Heart right ventricle (tissue), 16 donors: ENCODE measurements at regions not wholly inside any gene's neighbourhood (a gene's known extent, or its start where the extent isn't known, plus 50 kb on each side); places are given as distances from the start of the nearest gene placed in this dataset.

Experiments
- ATAC-seq, 8 donors: fragments of 200-7000 bp; cut with Tn5 transposase; one replicate each; pipeline ENCODE4 v1.9.1; 2020; ENCODE audit warnings: mild to moderate bottlenecking in 8 of 8, moderate library complexity in 8 of 8, moderate number of reproducible peaks in 1 of 8
- DNase-seq, 2 donors: peaks; one replicate each; pipeline ENCODE4 v3.0.0-alpha.2; 2020
- H3K27ac ChIP-seq, 10 donors: fragments of 200-600 bp; sonication (generic) in 2 of 10; one replicate each; pipeline versions ENCODE4 v1.5.0 to v1.8.0; 2020 to 2022; ENCODE audit warnings: mild to moderate bottlenecking in 3 of 10
- H3K27me3 ChIP-seq, 7 donors: fragments of 200-600 bp; one replicate each; pipeline ENCODE4 v1.8.0; 2021 to 2022; ENCODE audit warnings: mild to moderate bottlenecking in 2 of 7
- H3K36me3 ChIP-seq, 9 donors: fragments of 200-600 bp; sonication (generic) in 1 of 9; one replicate each; pipeline versions ENCODE4 v1.5.0 to v1.8.0; 2020 to 2022; ENCODE audit warnings: mild to moderate bottlenecking in 2 of 9
- H3K4me1 ChIP-seq, 9 donors: fragments of 200-600 bp; sonication (generic) in 1 of 9; one replicate each; pipeline versions ENCODE4 v1.5.0 to v1.8.0; 2020 to 2022; ENCODE audit warnings: mild to moderate bottlenecking in 4 of 9
- H3K4me3 ChIP-seq, 10 donors: fragments of 200-600 bp; sonication (generic) in 2 of 10; one replicate each; pipeline versions ENCODE4 v1.5.0 to v1.8.0; 2020 to 2022; ENCODE audit warnings: mild to moderate bottlenecking in 7 of 10, moderate library complexity in 2 of 10
- H3K9me3 ChIP-seq, 11 donors: fragments of 200-600 bp in 10 of 11; sonication (generic) in 2 of 11; one replicate each; pipeline versions ENCODE4 v1.5.0 to v1.8.0; 2013 to 2022; ENCODE audit warnings: mild to moderate bottlenecking in 2 of 11, control low read depth in 1 of 11, moderate library complexity in 1 of 11
- WGBS, 2 donors: extraction: QIAGEN DNeasy Blood & Tissue Kit; methylation state at CpG; one replicate each; pipeline ENCODE4 v1.1.7; 2013; ENCODE audit warnings: inconsistent platforms in 1 of 2; 5-methylcytosine and 5-hydroxymethylcytosine counted together
- intact Hi-C, 10 donors: fragments of 100-400 bp; cut with DNase I; formaldehyde crosslinking; loops; one replicate each; pipeline versions ENCODE4 v1.11.1 to v1.14.2; 2022
- TF ChIP-seq, protein P1 (sequence below), 9 donors: fragments of 200-600 bp; sonication (generic) in 2 of 9; IDR thresholded peaks; one replicate each; pipeline versions ENCODE4 v1.5.0 to v1.8.0; 2021 to 2022; ENCODE audit warnings: antibody characterized with exemption in 9 of 9, mild to moderate bottlenecking in 5 of 9, moderate library complexity in 1 of 9
- donor health status: Arrhythmogenic right ventricular cardiomyopathy.
- donor health status: ischemic (EF 13 %, LVEDD 7.1; RV severe dilation, severe dysfunction).
- donor health status: healthy with polysubstance abuse.
- donor health status: DM: no; HTN: yes; CAD: no.
- donor health status: DM: no; HTN: no; CAD: no.
- donor health status: ischemic (EF 25% LVEDD 6.9; RV normal size, moderate dysfunction).
- donor health status: ischemic (EF 25% LVEDD 5.7; RV mildly dilated, moderate dysfunction).
- donor health status: healthy.
- donor health status: DM: yes; HTN: yes; CAD: no.
- donor health status: Ischemic cardiomyopathy.
- donor health status: ischemic (EF 35%, LVEDD 5.7; RV mildly dilated, moderate dysfunction).
- donor health status: nonischemic (EF 11% LVEDD 7.7; RV severe dilation, severe dysfunction).
- donor health status: DM: yes; HTN: yes; CAD: no.
- donor health status: PGD.
- donor health status: ischemic (EF 29% LVEDD 5.4; RV normal size, mild dysfunction).
- donor health status: nonischemic (EF 23%, LVEDD 6.1; RV moderate dilation, normal function).

DNA sequence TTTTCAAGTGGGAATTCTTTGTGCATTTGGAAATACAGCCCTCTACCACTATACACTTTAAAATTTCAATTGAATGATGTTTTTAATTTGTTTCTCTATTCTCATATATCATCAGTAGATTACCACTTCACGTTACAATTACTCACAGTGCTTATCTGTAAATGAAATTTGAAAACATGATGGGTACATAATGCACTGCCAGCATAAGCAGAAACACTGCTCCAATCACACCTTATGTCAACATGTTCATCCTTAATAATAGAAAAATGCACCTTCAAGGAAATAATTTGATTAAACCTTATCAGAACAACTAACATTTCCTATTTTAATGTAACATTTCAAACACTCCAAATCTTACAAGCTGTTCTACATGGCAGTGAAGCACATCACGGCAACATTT lies 718.4 kb downstream of the GBE1 start:
- Histone ChIP-seq H3K4me3 (no peak overlapping the region), H3K27me3 (no peaks in the 10 kb centered on the region), H3K9me3 (peaks cover 0 to 10% (median 0%) of the 10 kb centered on the region in 11 donors), H3K27ac (no peak overlapping the region), H3K36me3 (no peaks in the 10 kb centered on the region), H3K4me1 (no peaks in the 10 kb centered on the region)
- 31 to 45% methylated on average over 2 of the region's 2 CpGs for WGBS, 2 donors
- ATAC-seq: no peak
- intact Hi-C loops: no loop called here
- TF ChIP-seq, protein P1, sequence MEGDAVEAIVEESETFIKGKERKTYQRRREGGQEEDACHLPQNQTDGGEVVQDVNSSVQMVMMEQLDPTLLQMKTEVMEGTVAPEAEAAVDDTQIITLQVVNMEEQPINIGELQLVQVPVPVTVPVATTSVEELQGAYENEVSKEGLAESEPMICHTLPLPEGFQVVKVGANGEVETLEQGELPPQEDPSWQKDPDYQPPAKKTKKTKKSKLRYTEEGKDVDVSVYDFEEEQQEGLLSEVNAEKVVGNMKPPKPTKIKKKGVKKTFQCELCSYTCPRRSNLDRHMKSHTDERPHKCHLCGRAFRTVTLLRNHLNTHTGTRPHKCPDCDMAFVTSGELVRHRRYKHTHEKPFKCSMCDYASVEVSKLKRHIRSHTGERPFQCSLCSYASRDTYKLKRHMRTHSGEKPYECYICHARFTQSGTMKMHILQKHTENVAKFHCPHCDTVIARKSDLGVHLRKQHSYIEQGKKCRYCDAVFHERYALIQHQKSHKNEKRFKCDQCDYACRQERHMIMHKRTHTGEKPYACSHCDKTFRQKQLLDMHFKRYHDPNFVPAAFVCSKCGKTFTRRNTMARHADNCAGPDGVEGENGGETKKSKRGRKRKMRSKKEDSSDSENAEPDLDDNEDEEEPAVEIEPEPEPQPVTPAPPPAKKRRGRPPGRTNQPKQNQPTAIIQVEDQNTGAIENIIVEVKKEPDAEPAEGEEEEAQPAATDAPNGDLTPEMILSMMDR (IDR thresholded peaks at IDR 0.05): no peak
- DNase-seq: no peak

DNA sequence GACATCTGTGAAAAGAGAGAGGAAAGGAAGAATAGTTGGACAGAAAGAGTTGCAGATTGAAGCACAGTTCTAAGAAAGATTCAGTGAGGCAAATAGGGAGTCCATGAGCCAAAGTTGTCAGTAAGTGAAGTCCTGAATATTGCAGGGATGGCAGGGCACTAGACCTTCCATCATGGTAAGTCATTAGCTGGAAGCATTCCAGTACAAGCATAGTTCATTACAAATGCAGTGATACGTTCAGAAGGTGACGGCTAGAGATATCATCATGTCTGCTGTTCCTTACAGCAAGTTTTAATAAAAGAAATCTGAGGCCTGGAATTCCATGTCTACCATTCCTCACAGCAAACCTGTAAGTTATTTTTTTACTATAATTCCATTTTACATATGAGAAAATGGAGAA lies 720.1 kb downstream of the GBE1 start:
- intact Hi-C loops: no loop called here
- no peak for ATAC-seq
- TF ChIP-seq, protein P1 (IDR thresholded peaks at IDR 0.05): no peak
- Histone ChIP-seq H3K4me1 (no peaks in the 10 kb centered on the region), H3K27ac (no peak overlapping the region), H3K36me3 (no peaks in the 10 kb centered on the region), H3K27me3 (no peaks in the 10 kb centered on the region), H3K9me3 (peaks cover 0 to 13% (median 0%) of the 10 kb centered on the region in 11 donors), H3K4me3 (no peak overlapping the region)
- no peak for DNase-seq
- WGBS, 2 donors: 28 to 32% methylated on average over 2 of the region's 2 CpGs

DNA sequence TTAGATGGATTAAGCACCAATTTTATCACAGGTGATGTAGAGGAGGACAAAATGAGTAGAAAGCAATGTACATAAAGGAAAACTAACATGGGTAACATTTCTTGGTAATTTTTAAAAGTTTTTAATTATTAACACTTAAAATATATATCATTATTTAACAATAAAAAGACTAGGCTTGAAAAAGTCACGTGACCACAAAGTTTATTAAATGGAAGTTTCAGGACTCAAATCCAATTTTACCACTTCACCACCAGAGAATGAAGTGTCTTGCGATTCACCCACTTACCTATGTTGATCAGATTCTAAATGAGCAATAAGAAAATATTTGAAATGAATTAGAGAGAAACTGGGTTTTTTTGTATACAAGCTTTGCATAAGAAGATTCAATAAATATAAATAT lies 721.3 kb downstream of the GBE1 start:
- no peaks in the 10 kb centered on the region for H3K36me3 ChIP-seq
- DNase-seq: no peak
- peaks cover 0 to 13% (median 0%) of the 10 kb centered on the region in 11 donors for H3K9me3 ChIP-seq
- no peaks in the 10 kb centered on the region for H3K27me3 ChIP-seq
- no peak for ATAC-seq
- TF ChIP-seq, protein P1 (IDR thresholded peaks at IDR 0.05): no peak
- H3K4me3 ChIP-seq: no peak overlapping the region
- no peaks in the 10 kb centered on the region for H3K4me1 ChIP-seq
- 74 to 80% methylated on average over 2 of the region's 2 CpGs for WGBS, 2 donors
- no peak overlapping the region for H3K27ac ChIP-seq
- intact Hi-C loops: no loop called here

DNA sequence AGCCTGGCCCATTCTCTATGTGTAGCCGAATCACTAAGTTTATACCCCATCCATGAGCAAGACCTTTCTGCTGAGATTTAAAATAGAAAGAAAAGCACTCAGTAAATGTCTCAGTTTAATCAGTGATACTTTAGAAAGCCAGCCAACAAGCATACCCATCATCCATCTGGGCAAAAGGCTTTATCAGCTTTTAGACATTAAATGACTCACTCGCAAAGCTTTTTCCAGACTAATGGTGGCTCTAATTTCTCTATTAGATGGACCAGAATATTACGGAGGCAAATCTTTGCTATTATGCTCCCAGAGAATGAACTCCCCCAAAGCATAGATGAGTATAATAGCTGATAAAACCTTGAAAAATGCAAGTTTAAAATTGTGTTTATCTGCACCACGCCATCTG lies 727.8 kb downstream of the GBE1 start:
- DNase-seq: no peak
- ATAC-seq: no peak

More for the DNA sequence above, 727.8 kb downstream of the GBE1 start:
- intact Hi-C loops: loop anchor here in 1 of 10 donors (10.0 kb wide), 1 partner anchor 1079 kb away; no protein-coding TSS in a partner anchor
- TF ChIP-seq, protein P1 (IDR thresholded peaks at IDR 0.05): no peak
- 79 to 82% methylated on average over 4 of the region's 4 CpGs for WGBS, 2 donors
- Histone ChIP-seq H3K27ac (no peak overlapping the region), H3K36me3 (no peaks in the 10 kb centered on the region), H3K27me3 (no peaks in the 10 kb centered on the region), H3K4me3 (no peak overlapping the region), H3K4me1 (no peaks in the 10 kb centered on the region), H3K9me3 (peaks cover 0 to 6% (median 0%) of the 10 kb centered on the region in 11 donors)
